HG02885 (cell line): ENCODE measurements at regions not wholly inside any gene's neighbourhood (a gene's known extent, or its start where the extent isn't known, plus 50 kb on each side); places are given as distances from the start of the nearest gene placed in this dataset.

Experiments used
- ATAC-seq: cut with Tn5 transposase; IDR thresholded peaks from one replicate; pipeline ENCODE4 v1.9.1; 2021; ENCODE audit warnings: mild to moderate bottlenecking; ENCODE audit not compliant: unreplicated experiment, poor library complexity

DNA sequence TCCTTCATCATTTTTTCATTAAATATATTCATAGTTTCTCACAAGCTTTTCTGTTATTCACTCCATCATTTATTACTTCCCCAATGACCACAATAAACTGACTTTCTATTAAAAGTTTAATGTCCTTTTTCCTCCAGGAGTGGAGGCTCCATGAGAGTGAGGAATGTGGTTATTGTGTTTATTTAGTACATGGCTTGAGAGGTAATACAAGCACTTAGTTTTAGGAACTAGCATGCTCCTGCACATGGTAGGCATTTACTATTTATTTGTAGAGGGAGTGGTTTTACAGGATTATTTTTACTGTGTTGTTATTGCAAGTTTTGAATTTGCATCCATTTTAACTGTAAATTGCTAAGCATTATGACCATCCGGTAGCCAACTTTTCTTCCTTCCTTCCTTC, 412.9 kb upstream of the SUCLG2 start:
- no peak for ATAC-seq

DNA sequence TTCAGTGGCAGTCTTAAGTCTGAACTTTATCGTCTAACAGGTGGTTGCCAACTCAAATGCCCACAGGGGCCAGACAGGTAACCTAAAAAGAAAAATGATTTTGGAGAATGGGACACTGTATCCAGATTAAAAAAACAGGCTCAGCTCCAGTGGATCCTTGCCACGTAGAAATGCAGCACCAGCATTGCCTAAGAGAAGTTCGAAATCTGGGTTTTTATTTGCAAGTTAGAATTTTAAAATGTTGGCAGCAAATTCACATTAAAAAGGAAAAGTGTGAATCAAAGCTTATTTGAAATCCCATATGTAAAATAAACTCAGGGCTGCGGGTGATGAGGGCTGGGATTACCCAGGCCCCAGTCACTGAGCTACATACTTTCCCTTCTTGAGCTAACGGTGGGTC, 408.5 kb upstream of the SUCLG2 start:
- ATAC-seq = no peak

DNA sequence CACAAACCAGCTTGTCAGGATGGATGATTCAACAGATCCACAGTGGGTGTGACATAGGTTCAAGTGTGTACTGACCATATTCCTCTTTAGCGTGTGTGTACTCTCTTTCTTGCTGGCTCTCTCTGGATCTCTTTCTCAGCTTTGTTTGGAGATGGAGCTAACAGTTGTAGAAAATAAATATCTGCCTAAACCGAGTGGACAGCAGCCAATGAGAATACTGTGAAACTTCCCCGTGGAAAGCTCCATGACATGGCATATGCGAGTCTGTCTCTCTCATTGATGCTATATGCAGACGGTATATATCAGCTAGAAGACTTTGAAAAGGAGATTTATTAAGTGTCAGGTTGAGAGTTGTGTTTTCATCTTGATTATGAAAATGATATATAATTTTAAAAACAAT, 406.5 kb upstream of the SUCLG2 start:
- ATAC-seq = no peak

DNA sequence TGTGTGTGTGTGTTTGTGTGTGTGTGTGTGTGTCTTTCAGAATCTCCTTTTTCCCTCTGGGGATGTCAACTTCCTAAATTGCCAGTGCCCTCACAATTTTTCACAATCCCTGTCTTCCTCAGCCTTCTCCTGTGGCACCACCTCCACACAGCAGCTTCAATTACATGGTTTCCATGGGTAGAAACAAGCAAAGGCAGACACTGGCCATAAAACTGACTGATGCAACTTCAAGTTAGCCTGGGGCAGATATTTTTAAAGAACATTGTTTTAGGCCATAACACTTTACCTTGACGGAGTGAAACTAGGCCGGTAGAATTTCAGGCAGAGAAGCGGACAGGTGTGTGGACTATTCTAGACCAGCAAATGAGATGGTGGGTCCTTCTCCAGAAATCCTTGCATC, 405.8 kb upstream of the SUCLG2 start:
- no peak for ATAC-seq

DNA sequence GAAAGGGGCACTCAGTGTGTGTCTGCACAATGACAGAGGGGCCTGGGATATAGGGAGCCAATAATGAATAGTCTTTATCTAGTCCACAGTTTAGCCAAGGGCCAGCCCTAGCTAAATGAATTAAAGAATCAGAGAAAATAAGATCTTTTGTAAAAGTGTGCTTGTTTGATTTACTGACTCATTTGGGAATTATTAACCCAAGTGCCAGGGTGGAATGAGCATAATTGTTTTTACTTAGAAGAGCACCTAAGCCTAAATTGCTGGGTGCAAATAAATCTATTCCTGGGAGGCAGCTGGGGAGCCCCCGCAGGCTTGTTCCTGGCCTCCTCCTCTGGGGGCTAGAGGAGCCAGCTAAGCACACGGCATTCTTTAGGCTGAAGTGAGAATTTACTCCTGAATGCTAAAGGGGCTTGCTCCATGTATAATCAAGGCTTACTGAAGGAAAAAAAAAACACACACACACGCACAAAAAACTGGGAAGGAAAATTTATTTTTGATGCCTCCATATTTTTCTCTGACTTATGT, 405.3 kb upstream of the SUCLG2 start:
- no peak for ATAC-seq

DNA sequence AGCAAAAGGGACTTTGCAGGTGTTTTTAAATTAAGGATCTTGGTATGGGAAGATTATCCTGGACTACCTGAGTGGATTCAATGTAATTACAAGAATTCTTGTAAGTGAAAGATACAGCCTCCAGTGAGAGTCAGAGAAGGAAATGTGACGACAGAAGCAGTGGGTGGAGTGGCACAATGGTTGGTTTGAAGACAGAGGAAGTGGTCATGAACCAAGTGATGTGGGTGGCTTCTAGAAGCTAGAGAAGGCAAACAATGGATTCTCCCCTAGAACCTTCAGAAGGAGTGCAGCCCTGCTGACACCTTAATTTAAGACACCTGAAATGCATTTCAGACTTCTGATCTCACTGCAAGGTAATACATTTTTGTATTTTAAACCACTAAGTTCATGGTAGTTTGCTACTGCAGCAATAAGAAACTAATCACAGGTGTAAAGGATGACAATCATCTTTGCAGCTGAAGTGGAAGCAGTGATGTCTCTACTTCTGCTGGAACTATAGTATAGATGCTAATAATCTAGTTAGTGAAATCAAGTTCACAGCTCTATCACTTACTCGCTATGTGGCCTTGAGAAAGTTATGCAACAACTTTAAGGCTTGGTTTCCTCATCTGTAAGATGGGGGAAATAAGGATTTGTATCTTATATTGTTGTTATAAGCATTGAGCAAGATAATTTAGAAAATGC, 403.4 kb upstream of the SUCLG2 start:
- ATAC-seq = no peak

DNA sequence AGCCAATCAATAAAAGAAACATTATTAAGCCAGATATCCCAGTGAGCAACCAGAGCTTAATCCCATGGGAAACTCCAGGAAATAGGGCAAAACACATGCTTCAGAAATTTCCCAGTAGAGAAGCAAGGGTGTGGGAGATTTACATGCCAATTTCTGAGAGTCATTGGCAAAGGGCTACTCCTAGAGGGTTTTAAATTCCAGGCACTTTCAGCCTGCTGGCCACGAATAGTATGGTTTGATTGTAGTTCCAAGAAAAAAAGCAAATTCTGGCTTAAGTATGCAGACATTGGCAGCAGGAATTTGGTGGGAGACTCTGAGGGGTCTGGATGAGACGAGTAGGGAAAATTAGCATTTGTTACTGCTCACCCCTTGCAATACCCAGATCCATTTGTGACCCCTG, 402.1 kb upstream of the SUCLG2 start:
- no peak for ATAC-seq

DNA sequence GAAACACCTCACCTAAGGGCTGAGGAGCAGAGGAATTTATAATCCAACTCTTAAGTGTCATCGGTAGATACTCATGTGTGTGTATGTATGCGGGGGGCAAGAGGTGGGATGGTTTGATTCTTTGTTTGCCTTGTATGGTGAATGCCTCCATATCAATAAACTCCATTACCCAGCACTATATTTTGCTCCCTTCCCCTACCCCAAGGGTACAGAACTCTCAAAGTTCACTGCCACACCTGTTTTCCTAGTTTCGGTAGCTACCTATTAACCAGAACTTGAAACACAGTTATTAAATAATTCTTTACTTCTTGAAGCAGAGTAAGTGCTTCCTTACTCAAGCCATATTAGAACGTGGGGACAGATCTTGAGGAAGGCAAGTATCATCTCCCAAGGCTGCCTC, 400.8 kb upstream of the SUCLG2 start:
- ATAC-seq = no peak

DNA sequence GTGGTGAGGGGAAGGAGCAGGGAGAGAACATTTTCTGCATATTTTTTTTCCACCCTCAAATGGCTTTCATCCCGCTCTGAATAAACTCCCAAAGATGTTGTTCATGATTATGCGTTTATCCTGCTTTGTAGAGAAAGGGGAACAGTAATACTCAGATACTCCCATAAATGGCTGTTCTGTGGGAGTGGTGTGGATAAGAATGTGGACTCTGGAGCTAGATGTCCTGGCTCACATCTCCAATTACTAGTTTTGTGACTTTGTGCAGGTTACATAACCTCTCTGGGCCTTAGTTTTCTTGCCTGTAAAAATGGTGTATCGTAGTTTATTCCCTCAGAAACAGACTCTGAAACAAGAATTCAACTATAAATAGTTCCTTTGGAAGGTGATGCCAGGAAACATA, 395.4 kb upstream of the SUCLG2 start:
- ATAC-seq = no peak

DNA sequence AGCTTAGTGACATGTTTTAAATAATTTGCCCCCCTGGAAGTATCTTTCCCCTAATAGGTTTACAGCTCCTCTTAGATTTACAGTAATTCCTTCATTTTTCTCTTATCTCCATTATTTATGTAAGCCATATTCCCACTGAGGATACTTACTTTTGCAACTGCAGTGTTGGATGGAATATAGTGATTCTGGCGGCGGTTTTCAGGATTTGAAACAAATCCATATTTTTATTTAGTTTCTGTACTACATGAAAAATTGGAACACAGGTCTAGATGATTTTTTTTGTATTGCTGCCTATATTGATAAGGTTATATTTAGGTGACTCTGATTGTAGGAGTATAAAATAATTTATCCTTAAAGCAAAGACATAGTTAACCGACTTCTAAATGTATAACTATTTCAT, 391.6 kb upstream of the SUCLG2 start:
- no peak for ATAC-seq

DNA sequence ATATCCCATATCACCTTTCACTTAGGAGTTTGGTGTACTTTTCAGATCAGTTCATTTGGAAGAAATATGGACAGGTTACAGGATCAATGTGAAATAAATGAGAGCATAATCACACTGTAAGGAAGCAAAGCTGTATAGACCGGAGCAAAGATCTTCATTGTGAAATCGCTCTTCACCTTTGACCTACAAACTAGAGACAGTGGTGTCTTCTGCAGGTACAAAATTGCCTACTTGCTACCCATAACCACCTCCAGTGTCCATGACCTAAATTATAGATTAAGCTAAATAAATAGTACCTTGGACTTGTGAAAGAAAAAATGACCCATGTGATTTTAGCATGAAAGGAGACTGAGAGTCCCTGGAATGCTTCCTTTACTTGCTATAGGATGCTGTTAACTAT, 379.5 kb upstream of the SUCLG2 start:
- no peak for ATAC-seq

DNA sequence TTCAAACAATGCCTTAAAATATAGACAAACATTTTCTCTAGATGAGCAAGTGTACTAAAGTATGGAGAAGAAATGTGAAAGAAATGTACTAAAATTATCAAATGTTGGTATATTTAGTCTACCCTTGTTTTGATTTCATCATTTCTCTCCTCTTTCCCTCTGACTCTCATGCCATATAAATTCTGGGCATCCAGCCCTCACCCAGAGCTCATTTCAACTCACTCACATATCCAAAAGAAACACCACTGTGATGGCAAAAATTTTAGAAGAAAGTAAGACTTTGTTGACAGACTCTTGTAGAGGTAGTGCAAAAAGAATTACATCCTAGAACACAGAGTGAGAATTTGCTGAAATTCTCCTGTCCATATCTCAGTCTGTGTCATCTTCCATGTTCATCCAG, 377.8 kb upstream of the SUCLG2 start:
- ATAC-seq = no peak

DNA sequence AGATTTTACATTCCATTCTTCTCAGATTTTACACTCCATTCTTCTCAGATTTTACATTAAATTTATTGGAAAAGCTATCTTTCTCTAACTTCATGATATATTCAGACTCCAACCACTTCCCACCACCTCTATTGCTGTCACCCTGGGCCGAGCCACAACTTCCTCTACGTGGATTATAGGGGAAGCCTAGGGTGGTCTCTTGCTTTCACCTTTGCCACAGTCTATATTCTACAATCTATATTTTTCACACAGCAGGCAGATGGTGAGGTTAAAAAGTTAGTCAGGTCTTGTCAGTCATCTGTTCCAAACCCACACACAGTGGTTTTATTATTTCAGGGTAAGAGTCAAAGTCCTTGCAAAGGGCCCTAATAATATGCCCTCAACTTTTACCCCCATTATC, 370.8 kb upstream of the SUCLG2 start:
- no peak for ATAC-seq

DNA sequence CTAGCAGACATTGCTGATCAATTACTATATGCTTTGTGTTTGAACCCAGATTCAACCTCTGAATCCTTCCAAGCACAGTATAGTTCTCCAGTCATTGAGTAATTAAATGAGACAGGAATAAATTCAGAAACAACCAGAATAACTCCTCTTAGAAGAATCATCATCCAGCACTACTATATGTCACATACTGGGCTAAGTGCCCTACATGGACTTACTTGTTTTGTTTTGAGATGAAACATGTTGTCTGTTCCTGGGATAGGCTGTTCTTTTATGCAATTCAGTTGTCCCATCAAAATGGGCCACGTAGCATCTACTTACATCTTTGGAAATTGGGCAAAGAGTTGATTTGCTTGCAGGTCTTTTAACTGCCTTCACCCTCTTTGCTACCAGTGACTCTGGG, 365.5 kb upstream of the SUCLG2 start:
- no peak for ATAC-seq

DNA sequence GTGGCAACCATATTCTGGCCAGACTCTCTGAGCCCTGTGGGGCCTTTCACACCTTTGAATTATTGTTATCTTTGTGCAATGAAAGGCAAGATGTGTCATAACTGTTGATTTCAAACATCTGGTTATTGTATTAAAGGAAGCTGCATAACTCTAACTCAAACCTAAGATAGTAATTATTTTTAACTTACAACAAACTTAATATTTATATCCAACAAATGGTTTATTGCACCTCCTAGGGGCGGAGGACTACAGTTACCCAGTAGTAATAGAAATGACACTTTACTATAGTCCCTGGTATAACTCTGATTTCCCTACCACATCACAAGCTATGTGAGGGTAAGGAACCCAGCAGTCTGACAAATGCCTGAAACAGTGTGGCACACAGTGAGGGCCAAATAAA, 363.9 kb upstream of the SUCLG2 start:
- ATAC-seq = no peak

DNA sequence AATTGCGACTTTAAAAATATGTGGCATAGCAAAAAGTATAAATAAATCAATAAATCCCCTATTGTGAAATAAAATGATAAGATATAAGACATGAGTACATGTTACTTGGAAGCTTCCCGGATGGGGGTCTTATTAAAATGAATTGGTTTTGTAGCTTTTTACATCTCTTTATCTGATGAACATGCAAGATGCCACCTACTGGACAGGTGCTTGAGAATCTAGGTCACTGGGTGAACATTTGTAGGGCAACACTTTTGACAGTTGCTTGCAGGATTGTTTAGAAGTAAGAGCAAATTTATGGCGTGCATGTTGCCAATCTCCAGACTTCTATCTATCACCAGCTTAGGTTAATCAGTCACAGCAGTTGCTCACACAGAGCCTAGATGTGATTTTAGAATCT, 362.7 kb upstream of the SUCLG2 start:
- ATAC-seq = no peak

DNA sequence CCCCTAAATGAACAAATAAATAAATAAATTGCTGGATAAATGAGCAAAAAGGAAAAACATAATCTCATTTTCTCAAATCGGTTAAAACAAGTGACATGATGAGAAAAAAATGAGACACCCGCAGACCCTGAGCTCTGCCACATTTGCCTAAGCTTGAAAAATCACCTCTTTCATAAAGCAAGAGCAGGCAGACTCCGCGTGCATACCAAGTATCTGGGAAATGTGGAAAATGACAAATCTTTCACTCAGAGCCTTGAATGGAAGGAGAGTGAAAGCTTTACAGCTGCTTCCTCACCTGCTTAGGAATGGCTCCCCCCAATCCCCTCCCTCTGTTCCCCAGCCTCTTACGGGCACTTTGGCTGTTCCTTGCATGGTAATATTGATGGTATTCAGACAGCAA, 355.5 kb upstream of the SUCLG2 start:
- ATAC-seq = no peak

DNA sequence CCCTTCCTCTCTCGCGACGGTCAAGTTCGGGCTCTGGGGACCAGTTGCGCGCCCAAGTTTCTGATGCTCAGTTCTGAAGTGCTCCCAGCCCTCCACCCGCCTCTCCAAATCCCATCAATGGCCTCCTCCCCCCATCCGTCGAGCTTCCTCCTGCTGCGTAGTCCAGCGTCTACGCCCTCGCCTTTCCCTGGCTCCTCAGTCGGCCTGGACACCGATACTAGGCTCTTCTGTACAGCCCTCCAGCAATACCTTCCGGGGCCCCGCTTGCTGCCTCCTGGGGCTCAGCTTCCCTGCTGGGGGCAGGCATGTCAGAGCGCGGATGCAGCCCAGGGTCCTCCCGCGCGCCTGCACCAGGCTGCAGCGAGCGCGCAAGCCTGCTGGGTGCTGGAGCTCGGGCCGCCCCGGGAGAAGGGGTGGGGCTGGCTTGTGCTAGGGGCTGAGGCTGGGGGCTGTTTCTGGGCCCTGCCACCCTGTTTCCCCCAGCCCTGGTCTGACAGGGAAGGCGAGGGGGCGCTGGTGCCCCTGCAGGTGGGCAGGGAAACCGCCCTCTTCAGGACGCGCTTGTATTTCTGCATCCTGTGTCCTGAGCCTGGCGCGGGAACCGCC, 353.3 kb upstream of the SUCLG2 start:
- ATAC-seq = no peak

DNA sequence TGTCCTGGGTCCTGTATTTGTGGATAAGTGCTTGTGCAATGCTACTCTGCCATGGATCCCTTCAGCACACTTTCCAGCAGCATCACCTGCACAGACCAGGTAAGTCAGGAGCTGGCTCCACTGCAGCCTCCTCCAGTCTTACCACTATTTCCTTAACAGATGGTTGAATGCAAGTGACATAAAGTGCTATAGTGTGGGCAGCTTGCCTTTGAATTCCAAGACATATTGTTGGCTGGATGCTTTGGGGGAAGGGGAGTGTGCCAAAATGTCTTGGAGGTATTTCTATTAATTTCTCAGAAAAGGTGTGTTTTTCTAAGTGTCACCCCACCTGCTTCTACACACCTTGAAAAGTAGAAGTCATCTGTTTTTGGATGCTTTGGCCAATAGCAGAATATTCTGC, 352.2 kb upstream of the SUCLG2 start:
- ATAC-seq = no peak

DNA sequence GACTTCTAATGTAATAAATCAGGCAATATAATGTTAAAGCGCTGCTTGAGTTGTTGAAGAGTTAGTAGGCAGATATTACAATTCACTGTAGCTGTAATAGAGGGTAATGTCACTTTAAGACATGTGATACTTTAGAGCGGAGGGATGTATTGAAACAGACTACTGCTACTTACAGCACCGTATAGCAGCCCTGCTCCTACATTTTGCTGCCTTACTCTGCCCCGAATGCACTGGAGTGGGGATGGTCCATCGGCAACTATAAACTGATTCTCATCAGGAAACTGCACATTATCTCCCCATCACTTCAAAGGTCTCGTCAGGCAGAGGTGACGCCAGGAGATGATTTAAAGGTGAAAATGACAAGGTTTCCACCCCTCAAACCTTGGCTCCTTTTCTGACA, 349.7 kb upstream of the SUCLG2 start:
- no peak for ATAC-seq

DNA sequence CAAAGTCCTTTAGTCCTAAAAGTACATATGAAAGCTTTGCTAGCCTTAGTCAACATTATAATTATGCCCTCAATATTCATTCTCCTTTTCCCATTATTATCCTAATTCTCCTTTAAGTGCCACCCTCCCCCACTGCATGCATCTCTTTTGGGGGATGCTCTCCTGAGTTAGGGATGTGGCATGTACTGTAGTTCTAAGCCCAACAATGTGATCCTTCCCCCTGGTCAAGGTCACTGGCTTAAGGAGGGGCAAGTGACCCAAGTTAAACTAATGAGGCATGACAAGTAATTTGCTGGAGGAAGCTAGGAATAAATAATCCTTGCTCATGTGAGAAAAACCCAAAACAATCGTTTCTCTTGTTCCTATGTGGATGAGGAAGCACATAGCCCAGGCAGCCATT, 343.9 kb upstream of the SUCLG2 start:
- ATAC-seq = no peak

DNA sequence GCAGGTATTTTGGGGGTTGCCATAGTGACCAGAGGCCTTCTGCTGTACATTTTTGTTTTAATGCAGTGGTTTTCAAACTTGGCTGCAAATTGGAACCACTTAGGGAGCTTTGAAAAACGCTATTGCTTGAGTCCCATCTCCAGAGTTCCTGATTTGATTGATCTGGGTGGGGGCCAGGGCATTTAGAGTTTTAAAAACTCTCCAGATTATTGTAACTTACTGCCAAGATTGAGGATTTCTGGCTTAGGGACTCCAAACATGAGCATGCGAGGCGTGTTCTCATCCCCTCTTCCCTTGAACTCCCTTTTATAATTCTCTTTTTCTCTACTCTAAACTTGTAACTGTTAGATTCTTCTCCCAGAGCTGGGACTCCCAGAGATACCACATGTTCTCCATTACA, 340.8 kb upstream of the SUCLG2 start:
- ATAC-seq = no peak
